H1 (cell line): ENCODE measurements at regions not wholly inside any gene's neighbourhood (a gene's known extent, or its start where the extent isn't known, plus 50 kb on each side); places are given as distances from the start of the nearest gene placed in this dataset.

Source experiments
- CTCF ChIA-PET: fragments of 300-600 bp; sonication (Branson Sonifier 250); formaldehyde crosslinking; loops from one replicate; lab custom pipeline; 2021; ENCODE audit not compliant: partially characterized antibody; lab: Charles Lee
- POLR2A ChIA-PET: fragments of 300-600 bp; sonication (Branson Sonifier 250); formaldehyde crosslinking; loops from one replicate; lab custom pipeline; 2021; ENCODE audit warnings: inconsistent platforms; ENCODE audit not compliant: partially characterized antibody; lab: Charles Lee
- DNase-seq, 2 experiments: peaks; one replicate each; pipeline versions ENCODE4 v3.0.0 to v3.0.0-alpha.2; 2010 to 2022; ENCODE audit warnings: low spot score in 2 of 2, low read depth in 1 of 2, mixed read lengths in 1 of 2
- FAIRE-seq: peaks from 2 replicates; lab custom pipeline; 2011; peaks lifted over from hg19 to GRCh38; lab: Jason Lieb, UNC
- H2AFZ ChIP-seq: 2 replicates; pipeline ENCODE4 v1.8.1; 2012; ENCODE audit warnings: low read length, inconsistent platforms
- H2AK5ac ChIP-seq: 2 replicates; pipeline ENCODE4 v1.6.1; 2013; ENCODE audit warnings: low read depth, low read length
- H2BK120ac ChIP-seq: replicated peaks from 2 replicates; pipeline ENCODE3; 2013; ENCODE audit warnings: low read depth, low read length, inconsistent platforms
- H2BK12ac ChIP-seq: 2 replicates; pipeline ENCODE4 v1.6.1; 2013; ENCODE audit warnings: low read depth, low read length
- H2BK15ac ChIP-seq: 2 replicates; pipeline ENCODE4 v1.6.1; 2013; ENCODE audit warnings: low read length
- H2BK20ac ChIP-seq: 2 replicates; pipeline ENCODE4 v1.6.1; 2013; ENCODE audit warnings: low read length
- H2BK5ac ChIP-seq: 2 replicates; pipeline ENCODE4 v1.6.1; 2013; ENCODE audit warnings: low read depth, low read length
- H3K14ac ChIP-seq: 2 replicates; pipeline ENCODE4 v1.6.1; 2013; ENCODE audit warnings: inconsistent platforms; ENCODE audit not compliant: insufficient read length
- H3K18ac ChIP-seq: 2 replicates; pipeline ENCODE4 v1.6.1; 2013; ENCODE audit warnings: low read length; ENCODE audit errors: extremely low read depth
- H3K23ac ChIP-seq: 2 replicates; pipeline ENCODE4 v1.6.1; 2013; ENCODE audit warnings: inconsistent platforms; ENCODE audit not compliant: insufficient read length
- H3K23me2 ChIP-seq: 2 replicates; pipeline ENCODE4 v1.6.1; 2013; ENCODE audit warnings: low read depth, low read length
- H3K27ac ChIP-seq: 2 replicates; pipeline ENCODE4 v1.6.1; 2011; ENCODE audit warnings: low read depth, low read length, inconsistent platforms
- H3K27me3 ChIP-seq, 4 experiments: replicated peaks in 1 of 4; 1 replicate in 1 of 4; 2 replicates in 3 of 4; pipeline versions ENCODE4 v1.6.1 to v1.8.1; 2011 to 2013; ENCODE audit warnings: low read length in 3 of 4, mild to moderate bottlenecking in 3 of 4, inconsistent platforms in 2 of 4, mixed read lengths in 2 of 4, moderate library complexity in 1 of 4; ENCODE audit not compliant: control insufficient read depth in 3 of 4, insufficient read depth in 3 of 4; ENCODE audit errors: extremely low read depth in 1 of 4
- H3K36me3 ChIP-seq, 4 experiments: 2 replicates each; pipeline versions ENCODE4 v1.6.1 to v1.8.1; 2011 to 2013; ENCODE audit warnings: mild to moderate bottlenecking in 4 of 4, low read length in 3 of 4, moderate library complexity in 2 of 4, control low read depth in 1 of 4, inconsistent platforms in 1 of 4; ENCODE audit not compliant: insufficient read depth in 4 of 4, control insufficient read depth in 2 of 4
- H3K4ac ChIP-seq: replicated peaks from 2 replicates; pipeline ENCODE3; 2013; ENCODE audit warnings: low read length, low read depth, mixed read lengths, inconsistent platforms; ENCODE audit not compliant: insufficient read length
- H3K4me1 ChIP-seq, 4 experiments: replicated peaks in 1 of 4; 1 replicate in 1 of 4; 2 replicates in 3 of 4; pipeline versions ENCODE4 v1.6.1 to v1.8.1; 2011 to 2013; ENCODE audit warnings: low read length in 3 of 4, inconsistent platforms in 2 of 4, mixed read lengths in 1 of 4; ENCODE audit not compliant: insufficient read depth in 4 of 4, control insufficient read depth in 3 of 4
- H3K4me2 ChIP-seq, 2 experiments: 2 replicates each; pipeline versions ENCODE4 v1.6.1 to v1.8.1; 2011 to 2013; ENCODE audit warnings: low read depth in 2 of 2, low read length in 2 of 2, control low read depth in 1 of 2, inconsistent platforms in 1 of 2, mild to moderate bottlenecking in 1 of 2; ENCODE audit not compliant: insufficient read depth in 1 of 2
- H3K4me3 ChIP-seq, 4 experiments: fragments of 200-600, 300-600 bp in 1 of 4; sonication (generic), shearing (Covaris generic), sonication (Bioruptor Twin) in 1 of 4; 2 replicates each; pipeline versions ENCODE4 v1.5.1 to v1.8.1; 2011 to 2016; ENCODE audit warnings: low read length in 4 of 4, low read depth in 3 of 4, control low read depth in 2 of 4, inconsistent platforms in 2 of 4, mild to moderate bottlenecking in 2 of 4, mixed read lengths in 1 of 4, moderate library complexity in 1 of 4; ENCODE audit not compliant: insufficient read depth in 2 of 4; ENCODE audit errors: extremely low read depth in 1 of 4
- H3K56ac ChIP-seq: replicated peaks from 2 replicates; pipeline ENCODE3; 2013; ENCODE audit warnings: low read depth, mild to moderate bottlenecking, mixed read lengths, low read length, inconsistent platforms; ENCODE audit not compliant: insufficient read length
- H3K79me1 ChIP-seq: 2 replicates; pipeline ENCODE4 v1.6.1; 2013; ENCODE audit warnings: low read depth, low read length, control low read depth
- H3K79me2 ChIP-seq, 2 experiments: 2 replicates each; pipeline versions ENCODE4 v1.6.1 to v1.8.1; 2012 to 2013; ENCODE audit warnings: low read length in 2 of 2, mild to moderate bottlenecking in 2 of 2, inconsistent platforms in 1 of 2; ENCODE audit not compliant: insufficient read depth in 2 of 2, control insufficient read depth in 1 of 2
- H3K9ac ChIP-seq, 4 experiments: replicated peaks in 1 of 4; 1 replicate in 1 of 4; 2 replicates in 3 of 4; pipeline versions ENCODE4 v1.6.1 to v1.8.1; 2011 to 2013; ENCODE audit warnings: low read depth in 3 of 4, low read length in 3 of 4, control low read depth in 2 of 4, mild to moderate bottlenecking in 2 of 4, moderate library complexity in 2 of 4, inconsistent platforms in 1 of 4; ENCODE audit errors: extremely low read depth in 1 of 4
- H3K9me3 ChIP-seq, 2 experiments: 2 replicates each; pipeline versions ENCODE4 v1.6.1 to v1.8.1; 2012 to 2013; ENCODE audit warnings: mild to moderate bottlenecking in 2 of 2, moderate library complexity in 2 of 2, control low read depth in 1 of 2, inconsistent platforms in 1 of 2, low read depth in 1 of 2, low read length in 1 of 2, mixed read lengths in 1 of 2; ENCODE audit not compliant: insufficient read depth in 2 of 2
- H4K20me1 ChIP-seq, 2 experiments: replicated peaks in 1 of 2; 2 replicates each; pipeline versions ENCODE3 to v1.8.1; 2011 to 2013; ENCODE audit warnings: inconsistent platforms in 2 of 2, low read length in 2 of 2, mild to moderate bottlenecking in 1 of 2; ENCODE audit not compliant: insufficient read depth in 2 of 2, control insufficient read depth in 1 of 2
- H4K5ac ChIP-seq: 2 replicates; pipeline ENCODE4 v1.6.1; 2013; ENCODE audit warnings: low read length, low read depth, mixed read lengths, inconsistent platforms; ENCODE audit not compliant: insufficient read length
- H4K8ac ChIP-seq: 2 replicates; pipeline ENCODE4 v1.8.0; 2013; ENCODE audit warnings: mild to moderate bottlenecking, moderate library complexity, low read length, inconsistent platforms; ENCODE audit not compliant: insufficient read depth; ENCODE audit errors: extremely low read depth
- H4K91ac ChIP-seq: replicated peaks from 2 replicates; pipeline ENCODE3; 2013; ENCODE audit warnings: low read length, mixed read lengths, inconsistent platforms; ENCODE audit not compliant: insufficient read length
- BACH1 ChIP-seq: IDR thresholded peaks from 2 replicates; pipeline ENCODE4 v1.6.1; 2012; ENCODE audit warnings: low read length, improper control_type of control experiment
- CBX8 ChIP-seq: fragments of 300-800, 300-1000 bp; sonication (generic); IDR thresholded peaks from 2 replicates; pipeline ENCODE4 v1.7.1; 2016; ENCODE audit warnings: low read depth, low read length, borderline replicate concordance
- FOSL1 ChIP-seq: IDR thresholded peaks from 2 replicates; pipeline ENCODE4 v1.6.1; 2011; ENCODE audit warnings: mild to moderate bottlenecking, low read depth, low read length, moderate library complexity; ENCODE audit not compliant: insufficient read depth
- JUND ChIP-seq: IDR thresholded peaks from 2 replicates; pipeline ENCODE4 v1.6.1; 2011; ENCODE audit warnings: mild to moderate bottlenecking, improper control_type of control experiment, low read length
- KDM5A ChIP-seq: fragments of 200-600 bp; IDR thresholded peaks from 2 replicates; pipeline ENCODE4 v1.7.1; 2012; ENCODE audit warnings: mild to moderate bottlenecking, low read length, inconsistent platforms, mixed read lengths
- NANOG ChIP-seq: IDR thresholded peaks from 2 replicates; pipeline ENCODE4 v1.6.1; 2011; ENCODE audit warnings: low read length, low read depth, mild to moderate bottlenecking, inconsistent platforms; ENCODE audit not compliant: insufficient read depth, poor library complexity, severe bottlenecking
- PHF8 ChIP-seq: fragments of 200-600 bp; sonication (generic); conservative IDR thresholded peaks from 2 replicates; pipeline ENCODE4 v1.7.1; 2012; ENCODE audit warnings: low read depth, mild to moderate bottlenecking, inconsistent platforms, low read length, moderate library complexity
- RAD21 ChIP-seq, 2 experiments: IDR thresholded peaks in 1 of 2; conservative IDR thresholded peaks in 1 of 2; 2 replicates each; pipeline ENCODE4 v1.6.1; 2011; ENCODE audit warnings: low read depth in 2 of 2, low read length in 2 of 2, improper control_type of control experiment in 1 of 2, inconsistent platforms in 1 of 2, mild to moderate bottlenecking in 1 of 2, moderate library complexity in 1 of 2
- SP1 ChIP-seq: IDR thresholded peaks from 2 replicates; pipeline ENCODE4 v1.6.1; 2011; ENCODE audit warnings: low read depth, low read length
- SP2 ChIP-seq: IDR thresholded peaks from 2 replicates; pipeline ENCODE4 v1.6.1; 2012; ENCODE audit warnings: mild to moderate bottlenecking, low read length, inconsistent platforms
- TCF12 ChIP-seq: IDR thresholded peaks from 2 replicates; pipeline ENCODE4 v1.6.1; 2011; ENCODE audit warnings: low read depth, mild to moderate bottlenecking, low read length
- WGBS, 2 experiments: shearing (Covaris generic) in 1 of 2; methylation state at CpG; one replicate each; pipeline versions ENCODE4 v1.1.6 to v1.1.7; 2013 to 2015; ENCODE audit warnings: low lambda C conversion rate in 2 of 2, mixed read lengths in 2 of 2, inconsistent platforms in 1 of 2, low coverage in 1 of 2, missing lambda C conversion rate in 1 of 2; ENCODE audit not compliant: insufficient replicate concordance in 2 of 2, insufficient coverage in 1 of 2, insufficient read length in 1 of 2; ENCODE audit errors: extremely low coverage in 1 of 2, missing lambda C conversion rate in 1 of 2; 5-methylcytosine and 5-hydroxymethylcytosine counted together

DNA sequence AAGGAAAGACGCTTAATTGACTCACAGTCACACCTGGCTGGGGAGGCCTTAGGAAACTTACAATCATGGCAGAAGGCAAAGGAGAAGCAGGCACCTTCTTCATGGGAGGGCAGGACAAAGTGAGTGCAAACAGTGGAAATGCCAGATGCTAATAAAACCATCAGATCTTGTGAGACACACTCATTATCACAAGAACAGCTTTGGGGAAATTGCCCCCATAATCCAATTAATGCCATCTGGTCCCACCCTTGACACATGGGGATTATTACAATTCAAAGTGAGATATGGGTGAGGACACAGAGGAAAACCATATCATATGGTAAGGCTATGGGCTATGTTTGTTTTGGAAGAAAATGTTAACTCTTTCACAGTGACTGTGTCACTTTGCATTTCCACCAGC, 1272.5 kb upstream of the CELF2 start:
- Histone ChIP-seq H2BK15ac (no peak overlapping the region), H2AK5ac (no peak overlapping the region)
- WGBS, 2 experiments, result 94% methylated on average over 1 of the region's 1 CpG; no CpG with 5 or more reads in 1 of the 2 experiments
- no peak for TF ChIP-seq KDM5A
- no peak for TF ChIP-seq BACH1
- no peak for TF ChIP-seq PHF8
- no peak for TF ChIP-seq JUND
- no peak for TF ChIP-seq TCF12
- TF ChIP-seq NANOG, result no peak
- TF ChIP-seq SP1, result no peak
- no peak for TF ChIP-seq RAD21 (IDR thresholded peaks at IDR 0.05 in 1 of 2, conservative IDR thresholded peaks at IDR 0.05 in 1 of 2; ENCODE audit: low read depth in 2 of 2, low read length in 2 of 2)
- TF ChIP-seq CBX8, result no peak
- no peak for TF ChIP-seq SP2
- no peak for TF ChIP-seq FOSL1
- TF ChIP-seq, all 59 proteins: peak for 0
- DNase-seq (no peak), FAIRE-seq (no peak)
- H3K4me2 ChIP-seq, result no peak overlapping the region
- no peak overlapping the region for H3K4me3 ChIP-seq
- H4K91ac ChIP-seq, result no peak overlapping the region
- H3K79me1 ChIP-seq, result no peaks in the 10 kb centered on the region
- H4K5ac ChIP-seq, result no peak overlapping the region
- CTCF ChIA-PET, result no interaction called here
- no peak overlapping the region for H3K23ac ChIP-seq
- no peak overlapping the region for H3K14ac ChIP-seq
- H2AFZ ChIP-seq, result no peak overlapping the region
- no peak overlapping the region for H2BK120ac ChIP-seq
- no peak overlapping the region for H4K8ac ChIP-seq
- H3K18ac ChIP-seq, result no peak overlapping the region
- no peaks in the 10 kb centered on the region for H3K9me3 ChIP-seq
- no peak overlapping the region for H3K4ac ChIP-seq
- H3K27ac ChIP-seq, result no peak overlapping the region
- no peaks in the 10 kb centered on the region for H3K36me3 ChIP-seq
- H3K27me3 ChIP-seq, result no peaks in the 10 kb centered on the region
- H3K23me2 ChIP-seq, result no peaks in the 10 kb centered on the region
- peak overlapping the region in 1 of 4 experiments; percentile 8; a peak in 1 of 7 replicates for H3K9ac ChIP-seq
- no peaks in the 10 kb centered on the region for H3K4me1 ChIP-seq
- H3K56ac ChIP-seq, result no peak overlapping the region
- H2BK12ac ChIP-seq, result no peak overlapping the region
- no peaks in the 10 kb centered on the region for H3K79me2 ChIP-seq
- no peak overlapping the region for H2BK5ac ChIP-seq
- POLR2A ChIA-PET, result no interaction called here
- H2BK20ac ChIP-seq, result no peak overlapping the region
- no peaks in the 10 kb centered on the region for H4K20me1 ChIP-seq
